Right lobe of liver (tissue), 6 donors: ENCODE measurements at regions not wholly inside any gene's neighbourhood (a gene's known extent, or its start where the extent isn't known, plus 50 kb on each side); places are given as distances from the start of the nearest gene placed in this dataset.

Experiments used
- ATAC-seq, 4 donors: fragments of 200-7000 bp; cut with Tn5 transposase; one replicate each; pipeline ENCODE4 v1.9.1; 2020; ENCODE audit warnings: mild to moderate bottlenecking in 4 of 4, moderate library complexity in 4 of 4
- DNase-seq, 3 donors: peaks; one replicate each; pipeline ENCODE4 v3.0.0-alpha.2; 2020
- H3K27ac ChIP-seq, 3 donors: fragments of 200-600 bp; one replicate each; pipeline ENCODE4 v1.8.0; 2022
- H3K27me3 ChIP-seq, 2 donors: fragments of 200-600 bp; one replicate each; pipeline ENCODE4 v1.8.0; 2022
- H3K36me3 ChIP-seq, 4 donors: fragments of 200-600 bp; sonication (generic) in 1 of 4; one replicate each; pipeline versions ENCODE4 v1.5.1 to v1.8.0; 2017 to 2022; ENCODE audit warnings: control low read depth in 1 of 4
- H3K4me1 ChIP-seq, 4 donors: fragments of 200-600 bp; sonication (generic) in 1 of 4; one replicate each; pipeline versions ENCODE4 v1.5.1 to v1.8.0; 2017 to 2022; ENCODE audit warnings: control low read depth in 1 of 4
- H3K4me3 ChIP-seq, 3 donors: fragments of 200-600 bp; one replicate each; pipeline ENCODE4 v1.8.0; 2022
- H3K9me3 ChIP-seq, 4 donors: fragments of 200-600 bp; sonication (generic) in 1 of 4; one replicate each; pipeline versions ENCODE4 v1.5.1 to v1.8.0; 2017 to 2022; ENCODE audit warnings: control low read depth in 1 of 4
- CTCF ChIP-seq, 4 donors: fragments of 200-600 bp in 3 of 4; fragments of 450-650 bp in 1 of 4; IDR thresholded peaks; one replicate each; pipeline versions ENCODE4 v1.5.1 to v1.8.0; 2016 to 2022; ENCODE audit warnings: antibody characterized with exemption in 4 of 4, mild to moderate bottlenecking in 2 of 4
- POLR2A ChIP-seq: fragments of 450-650 bp; IDR thresholded peaks from one replicate; pipeline ENCODE4 v1.6.1; 2017; ENCODE audit warnings: antibody characterized with exemption, mild to moderate bottlenecking
- WGBS: methylation state at CpG from one replicate; pipeline ENCODE4 v1.1.6; 2018; ENCODE audit warnings: low coverage, low lambda C conversion rate; ENCODE audit not compliant: insufficient coverage; ENCODE audit errors: missing lambda C conversion rate; 5-methylcytosine and 5-hydroxymethylcytosine counted together
- intact Hi-C, 2 donors: fragments of 100-400 bp; cut with DNase I; formaldehyde crosslinking; loops; one replicate each; pipeline versions ENCODE4 v1.11.2 to v1.14.1; 2022
- donor health status: DM: no; HTN: yes; CAD: no.
- donor health status: DM: no; HTN: no; CAD: no.
- donor health status: DM: no; HTN: no; CAD: no.
- donor health status: DM: no; HTN: yes; CAD: no.
- donor health status: DM: no; HTN: yes; CAD: no.

DNA sequence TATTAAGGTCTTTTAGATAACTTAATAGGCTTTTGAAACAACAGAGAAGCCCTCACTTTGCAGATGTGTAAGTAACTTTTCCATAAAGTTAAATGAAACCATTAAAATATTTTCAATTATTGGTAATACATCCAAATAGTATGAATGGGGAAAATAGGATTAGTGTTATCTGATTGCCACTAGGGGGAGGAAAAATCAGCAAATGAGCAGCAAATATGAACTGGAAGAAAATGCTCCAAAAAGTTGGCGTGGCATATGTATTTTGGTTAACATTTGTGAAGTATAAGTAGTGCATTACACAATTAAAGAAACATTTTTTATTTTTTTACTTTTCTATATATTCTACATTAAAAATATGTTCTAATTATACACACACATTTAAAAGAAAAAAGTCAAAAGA is 259.8 kb upstream of the ANO5 start:
- intact Hi-C loops: loop anchor here in 1 of 2 donors (10.0 kb wide), 1 partner anchor 192 kb away; no protein-coding TSS in a partner anchor
- no peaks in the 10 kb centered on the region for H3K9me3 ChIP-seq
- TF ChIP-seq CTCF (IDR thresholded peaks at IDR 0.05) (peak; percentile 56 to 66 (median 64)), POLR2A (no peak)
- no peak overlapping the region for H3K4me3 ChIP-seq
- no peaks in the 10 kb centered on the region for H3K4me1 ChIP-seq
- H3K36me3 ChIP-seq: no peaks in the 10 kb centered on the region
- 3% methylated on average over 1 of the region's 1 CpG for WGBS
- no peaks in the 10 kb centered on the region for H3K27me3 ChIP-seq
- no peak for DNase-seq
- no peak overlapping the region for H3K27ac ChIP-seq
- ATAC-seq: peak in 3 of 4 donors; percentile 46 to 63 (median 48)

DNA sequence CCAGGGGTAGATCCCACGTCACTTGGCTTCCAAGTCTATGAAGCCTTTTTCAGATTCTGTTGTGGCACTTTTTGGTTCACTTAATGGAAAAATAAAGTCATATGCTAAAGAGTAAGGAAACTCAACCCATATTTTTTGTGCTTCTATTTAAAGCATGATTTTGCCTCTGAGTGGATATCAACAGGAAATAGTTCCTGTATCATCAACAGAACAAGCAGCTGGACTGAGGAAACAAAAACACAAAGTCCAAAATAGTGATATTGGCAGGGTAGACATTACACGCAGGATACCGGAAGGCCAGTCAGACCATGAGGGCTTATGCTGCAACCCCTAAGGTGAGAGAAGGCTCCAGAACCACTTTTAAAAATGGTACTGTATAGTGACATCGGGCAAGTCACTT is 248.3 kb upstream of the ANO5 start:
- Histone ChIP-seq H3K27ac (peak overlapping the region in 2 of 3 donors; percentile 37 to 39), H3K4me1 (no peaks in the 10 kb centered on the region), H3K36me3 (no peaks in the 10 kb centered on the region), H3K9me3 (no peaks in the 10 kb centered on the region), H3K27me3 (no peaks in the 10 kb centered on the region), H3K4me3 (no peak overlapping the region)
- no peak for TF ChIP-seq POLR2A
- TF ChIP-seq CTCF (IDR thresholded peaks at IDR 0.05): no peak
- no peak for DNase-seq
- ATAC-seq: peak; percentile 55 to 89 (median 74)
- WGBS: 38% methylated on average over 4 of the region's 4 CpGs
- intact Hi-C loops: no loop called here

GRCh38 chr11:21948876-21949275 is 244.0 kb upstream of the ANO5 start:
- no peaks in the 10 kb centered on the region for H3K4me1 ChIP-seq
- no peaks in the 10 kb centered on the region for H3K9me3 ChIP-seq
- 50% methylated on average over 1 of the region's 1 CpG for WGBS
- no peak overlapping the region for H3K4me3 ChIP-seq
- no peak overlapping the region for H3K27ac ChIP-seq
- intact Hi-C loops: no loop called here
- peak in 1 of 4 donors; percentile 51 for ATAC-seq
- no peak for TF ChIP-seq POLR2A
- TF ChIP-seq CTCF (IDR thresholded peaks at IDR 0.05): no peak
- DNase-seq: no peak
- H3K36me3 ChIP-seq: no peaks in the 10 kb centered on the region
- no peaks in the 10 kb centered on the region for H3K27me3 ChIP-seq

GRCh38 chr11:21949763-21950413 is 243.0 kb upstream of the ANO5 start:
- Histone ChIP-seq H3K36me3 (no peaks in the 10 kb centered on the region), H3K4me3 (no peak overlapping the region), H3K9me3 (no peaks in the 10 kb centered on the region), H3K4me1 (no peaks in the 10 kb centered on the region), H3K27ac (no peak overlapping the region), H3K27me3 (no peaks in the 10 kb centered on the region)
- WGBS: 62% methylated on average over 3 of the region's 3 CpGs
- intact Hi-C loops: no loop called here
- no peak for ATAC-seq
- TF ChIP-seq POLR2A (no peak), CTCF (IDR thresholded peaks at IDR 0.05) (no peak)
- no peak for DNase-seq
